Keratinocyte (primary cell): ENCODE measurements at regions not wholly inside any gene's neighbourhood (a gene's known extent, or its start where the extent isn't known, plus 50 kb on each side); places are given as distances from the start of the nearest gene placed in this dataset.

Experiments
- CTCF ChIP-seq, 3 experiments: IDR thresholded peaks in 1 of 3; conservative IDR thresholded peaks in 1 of 3; optimal IDR thresholded peaks in 1 of 3; 2 replicates in 2 of 3; 3 replicates in 1 of 3; pipeline versions ENCODE3 to v1.5.1; 2011; ENCODE audit warnings: low read length in 3 of 3, mild to moderate bottlenecking in 3 of 3, moderate library complexity in 2 of 3, control low read depth in 1 of 3, inconsistent platforms in 1 of 3; ENCODE audit not compliant: insufficient read depth in 2 of 3; ENCODE audit errors: extremely low read depth in 1 of 3
- EZH2 ChIP-seq: IDR thresholded peaks from one replicate; pipeline ENCODE4 v1.6.1; 2012; ENCODE audit warnings: inconsistent platforms, mild to moderate bottlenecking, low read length, moderate library complexity

GRCh38 chr6:165974817-165975216, 192.8 kb downstream of the TBXT start:
- TF ChIP-seq EZH2 (no peak), CTCF (optimal IDR thresholded peaks at IDR 0.05 in 1 of 3, IDR thresholded peaks at IDR 0.05 in 1 of 3, conservative IDR thresholded peaks at IDR 0.05 in 1 of 3; ENCODE audit: extremely low read depth in 1 of 3, insufficient read depth in 2 of 3, low read length in 3 of 3) (no peak)
